AG04449 (cell line): ENCODE measurements at regions not wholly inside any gene's neighbourhood (a gene's known extent, or its start where the extent isn't known, plus 50 kb on each side); places are given as distances from the start of the nearest gene placed in this dataset.

Experiments used
- CTCF ChIA-PET: fragments of 350-600 bp; formaldehyde crosslinking; extraction: SDS; loops from one replicate; lab custom pipeline; 2021; ENCODE audit warnings: antibody characterized with exemption; lab: Yijun Ruan, JAX
- POLR2A ChIA-PET: fragments of 400-600, 350-600 bp; formaldehyde crosslinking; extraction: SDS; loops from one replicate; lab custom pipeline; 2020; ENCODE audit warnings: antibody characterized with exemption, inconsistent platforms; lab: Yijun Ruan, JAX
- DNase-seq: peaks from one replicate; pipeline ENCODE4 v3.0.0-alpha.2; 2010; ENCODE audit warnings: low read depth, low spot score
- H3K4me3 ChIP-seq: 2 replicates; pipeline ENCODE4 v1.5.1; 2011; ENCODE audit warnings: low read depth, mild to moderate bottlenecking, control low read depth, low read length
- TF ChIP-seq, protein P1 (sequence below): IDR thresholded peaks from one replicate; pipeline ENCODE4 v1.5.1; 2011; ENCODE audit warnings: mild to moderate bottlenecking, moderate library complexity, low read length, control low read depth, inconsistent platforms; ENCODE audit not compliant: insufficient read depth; ENCODE audit errors: missing control alignments

DNA sequence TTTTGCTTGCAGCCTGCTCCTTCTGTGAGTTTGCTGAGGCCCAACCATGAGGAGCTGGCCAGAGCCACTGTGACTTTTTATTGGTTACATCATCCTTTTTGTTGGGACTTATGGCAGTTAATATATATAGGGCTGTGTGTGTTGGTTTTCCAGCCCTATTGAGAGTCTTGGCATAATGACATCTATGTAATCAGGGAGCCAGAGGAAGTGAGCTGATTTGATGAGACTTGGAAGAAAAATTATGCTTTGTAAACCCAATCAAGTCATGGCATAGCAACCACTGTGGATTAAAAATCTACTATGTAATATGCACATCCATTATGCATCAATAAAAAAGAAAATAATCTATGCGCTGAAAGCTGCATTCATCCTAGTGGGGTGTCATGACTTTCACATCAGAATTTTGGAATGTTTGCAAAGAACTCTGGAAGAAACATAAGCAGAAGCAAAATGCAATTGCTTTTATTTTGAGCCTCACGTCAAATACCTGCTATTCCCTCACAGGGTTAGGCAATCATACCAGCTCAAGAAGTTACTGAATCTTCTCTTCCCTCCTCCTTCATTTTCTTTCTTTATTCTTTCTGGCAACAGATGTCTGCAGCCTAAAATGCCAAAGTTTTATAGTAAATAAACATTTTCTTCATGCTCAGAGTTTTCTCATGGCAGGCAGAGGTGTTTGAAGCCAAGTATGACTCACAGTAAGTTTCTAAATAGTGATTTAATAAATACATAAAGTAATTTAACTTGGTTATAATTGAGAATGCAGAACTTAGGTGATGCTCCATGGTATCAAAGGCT is 308.5 kb downstream of the KCNS3 start:
- ChIA-PET POLR2A (no interaction called here), CTCF (interaction anchor here (1.0 kb wide), 2 partner anchors 8 to 10 kb away, joined by 4 to 5 read pairs; no protein-coding TSS in a partner anchor)
- no peak overlapping the region for H3K4me3 ChIP-seq
- no peak for DNase-seq
- TF ChIP-seq, protein P1, sequence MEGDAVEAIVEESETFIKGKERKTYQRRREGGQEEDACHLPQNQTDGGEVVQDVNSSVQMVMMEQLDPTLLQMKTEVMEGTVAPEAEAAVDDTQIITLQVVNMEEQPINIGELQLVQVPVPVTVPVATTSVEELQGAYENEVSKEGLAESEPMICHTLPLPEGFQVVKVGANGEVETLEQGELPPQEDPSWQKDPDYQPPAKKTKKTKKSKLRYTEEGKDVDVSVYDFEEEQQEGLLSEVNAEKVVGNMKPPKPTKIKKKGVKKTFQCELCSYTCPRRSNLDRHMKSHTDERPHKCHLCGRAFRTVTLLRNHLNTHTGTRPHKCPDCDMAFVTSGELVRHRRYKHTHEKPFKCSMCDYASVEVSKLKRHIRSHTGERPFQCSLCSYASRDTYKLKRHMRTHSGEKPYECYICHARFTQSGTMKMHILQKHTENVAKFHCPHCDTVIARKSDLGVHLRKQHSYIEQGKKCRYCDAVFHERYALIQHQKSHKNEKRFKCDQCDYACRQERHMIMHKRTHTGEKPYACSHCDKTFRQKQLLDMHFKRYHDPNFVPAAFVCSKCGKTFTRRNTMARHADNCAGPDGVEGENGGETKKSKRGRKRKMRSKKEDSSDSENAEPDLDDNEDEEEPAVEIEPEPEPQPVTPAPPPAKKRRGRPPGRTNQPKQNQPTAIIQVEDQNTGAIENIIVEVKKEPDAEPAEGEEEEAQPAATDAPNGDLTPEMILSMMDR = no peak

DNA sequence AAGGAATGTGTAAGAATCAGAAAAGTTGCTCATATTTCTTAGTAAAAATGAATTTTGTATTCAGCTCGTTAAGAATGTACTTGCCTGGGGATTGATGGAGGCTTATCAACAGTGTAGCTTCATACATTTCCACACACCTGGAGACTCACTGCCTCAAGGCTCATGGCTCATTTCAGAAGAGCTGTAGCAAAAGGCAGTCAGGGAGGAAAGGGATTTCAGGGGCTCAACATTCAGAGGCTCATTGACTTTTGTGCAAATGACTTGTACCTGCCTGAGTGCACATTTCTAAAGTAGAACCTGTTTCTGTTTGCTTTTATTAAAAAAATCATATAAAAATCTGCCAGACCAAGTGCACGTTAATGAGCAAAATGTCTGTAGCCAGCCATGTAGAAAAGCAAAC is 304.4 kb downstream of the KCNS3 start:
- no peak for DNase-seq
- ChIA-PET CTCF (interaction anchor here (0.9 to 2.5 kb wide), 4 partner anchors 9 to 337 kb away, joined by 3 to 12 read pairs (median 4); no protein-coding TSS in a partner anchor), POLR2A (no interaction called here)
- H3K4me3 ChIP-seq = no peak overlapping the region
- TF ChIP-seq, protein P1 = no peak

GRCh38 chr2:18180912-18181311 is 302.4 kb downstream of the KCNS3 start:
- no peak for DNase-seq
- TF ChIP-seq, protein P1 = no peak
- ChIA-PET CTCF (interaction anchor here (0.7 to 2.8 kb wide), 15 partner anchors 8 to 462 kb away, joined by 3 to 18 read pairs (median 6); no protein-coding TSS in a partner anchor), POLR2A (no interaction called here)
- H3K4me3 ChIP-seq = no peak overlapping the region

- DNase-seq = no peak
- TF ChIP-seq, protein P1 = no peak
- ChIA-PET CTCF (interaction anchor here (1.3 to 2.8 kb wide), 11 partner anchors 9 to 334 kb away, joined by 4 to 18 read pairs (median 8); no protein-coding TSS in a partner anchor), POLR2A (no interaction called here)
- H3K4me3 ChIP-seq = no peak overlapping the region
Measured at GRCh38 chr2:18180031-18180610, 301.7 kb downstream of the KCNS3 start.

DNA sequence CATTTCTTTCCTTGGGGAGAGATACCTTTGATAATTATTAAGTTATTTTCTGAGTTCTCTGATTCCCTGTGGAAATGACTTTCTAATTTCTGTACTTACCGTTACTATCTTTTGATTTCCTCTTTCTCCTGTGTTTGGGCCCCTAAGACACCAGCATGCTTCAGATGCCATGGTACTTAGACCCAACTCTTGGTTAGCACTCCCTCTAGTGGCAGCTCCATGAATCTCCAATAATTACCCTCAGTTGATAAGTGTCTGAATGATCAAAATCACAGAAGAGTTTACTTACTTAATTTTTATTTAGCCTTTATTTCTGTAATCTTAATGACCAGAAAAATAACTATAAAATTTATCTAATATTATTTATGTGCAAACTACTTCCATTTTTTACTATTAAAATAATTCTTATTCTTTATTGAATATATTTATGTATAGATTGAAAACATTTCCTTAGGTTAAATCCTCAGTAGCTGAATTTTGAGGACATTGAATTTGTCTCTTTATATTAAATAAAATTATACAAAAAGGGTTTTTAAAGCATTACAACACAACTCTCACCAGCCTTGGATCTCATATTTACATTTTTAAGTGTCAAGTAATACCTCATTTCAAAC is 300.4 kb downstream of the KCNS3 start:
- CTCF ChIA-PET = interaction anchor here (0.6 to 5.5 kb wide), 29 partner anchors 8 to 485 kb away, joined by 3 to 50 read pairs (median 3); no protein-coding TSS in a partner anchor
- no peak for DNase-seq
- POLR2A ChIA-PET = no interaction called here
- H3K4me3 ChIP-seq = no peak overlapping the region
- TF ChIP-seq, protein P1 = peak; percentile 66
